ENCODE measurements at regions not wholly inside any gene's neighbourhood (a gene's known extent, or its start where the extent isn't known, plus 50 kb on each side); places are given as distances from the start of the nearest gene placed in this dataset.
"Not testable (repeated sequence)": the region's sequence is repeated elsewhere in the genome, so short reads cannot be mapped to it uniquely, and the experiment has no call there.

DNA sequence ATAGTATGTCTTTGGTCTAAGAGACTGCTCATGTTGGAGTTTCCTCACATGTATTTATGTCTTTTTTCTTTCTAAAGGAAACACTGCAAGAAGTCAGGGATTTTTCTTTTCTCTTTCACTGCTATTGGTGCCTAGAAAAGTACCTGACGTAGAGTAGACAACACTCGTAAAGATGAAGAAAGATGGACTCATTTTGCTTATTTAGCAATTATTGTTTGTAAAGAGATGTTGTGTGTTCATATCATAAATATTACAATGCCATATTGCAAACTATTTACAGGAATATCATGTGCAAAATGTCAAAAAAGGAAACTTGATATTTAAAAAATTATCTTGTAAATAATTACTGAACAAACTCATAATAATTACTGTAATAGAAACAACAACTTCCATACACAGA lies 2711.5 kb upstream of the PCDH20 start:
- no peak for DNase-seq
- no peaks in the 10 kb centered on the region for H3K36me3 ChIP-seq
- no peaks in the 10 kb centered on the region; the same call in 1 of the 2 replicates for H3K4me1 ChIP-seq
- H3K4me3 ChIP-seq (ENCODE audit: low read depth, low read length), result no peak overlapping the region
- no peaks in the 10 kb centered on the region for H3K9me3 ChIP-seq
- TF ChIP-seq CTCF (IDR thresholded peaks at IDR 0.05; ENCODE audit: low read depth, low read length), result no peak
- no peaks in the 10 kb centered on the region for H3K27me3 ChIP-seq

- H3K9me3 ChIP-seq; H3K27me3 ChIP-seq; DNase-seq; H3K36me3 ChIP-seq; H3K4me1 ChIP-seq; H3K4me3 ChIP-seq (ENCODE audit: low read depth, low read length): not testable (repeated sequence)
These were observed 2705.5 kb upstream of the PCDH20 start for GRCh38 chr13:64121023-64121709.

DNA sequence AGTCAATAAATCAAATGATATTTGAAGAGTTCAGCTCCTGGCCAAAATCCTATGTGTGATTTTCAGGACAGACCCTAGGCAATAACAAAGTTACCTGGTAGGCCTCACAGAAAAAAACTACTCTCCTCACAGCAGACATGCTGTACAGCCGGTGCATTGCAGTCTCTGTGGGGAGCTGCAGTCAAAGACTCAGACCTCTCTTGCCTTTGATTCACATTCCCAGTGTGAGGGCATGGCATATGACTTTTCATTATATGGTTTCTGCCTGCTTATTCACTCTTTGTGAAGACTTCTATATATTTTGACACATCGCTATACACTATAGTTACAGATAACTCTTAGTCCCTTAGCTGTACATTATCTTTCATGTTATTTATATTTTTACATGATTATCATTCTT lies 2684.3 kb upstream of the PCDH20 start:
- Histone ChIP-seq H3K4me3 (ENCODE audit: low read depth, low read length) (no peak overlapping the region), H3K4me1 (peaks cover 4% of the 10 kb centered on the region; the same call in 1 of the 2 replicates), H3K9me3 (no peaks in the 10 kb centered on the region), H3K27me3 (no peaks in the 10 kb centered on the region), H3K36me3 (no peaks in the 10 kb centered on the region)
- no peak for DNase-seq
- TF ChIP-seq CTCF (IDR thresholded peaks at IDR 0.05; ENCODE audit: low read depth, low read length), result no peak

- Histone ChIP-seq H3K36me3 (no peaks in the 10 kb centered on the region), H3K9me3 (no peaks in the 10 kb centered on the region), H3K27me3 (no peaks in the 10 kb centered on the region), H3K4me3 (ENCODE audit: low read depth, low read length) (no peak overlapping the region), H3K4me1 (no peaks in the 10 kb centered on the region)
- TF ChIP-seq CTCF (IDR thresholded peaks at IDR 0.05; ENCODE audit: low read depth, low read length), result no peak
- DNase-seq, result no peak
These were observed 2674.7 kb upstream of the PCDH20 start for GRCh38 chr13:64090311-64090710.

DNA sequence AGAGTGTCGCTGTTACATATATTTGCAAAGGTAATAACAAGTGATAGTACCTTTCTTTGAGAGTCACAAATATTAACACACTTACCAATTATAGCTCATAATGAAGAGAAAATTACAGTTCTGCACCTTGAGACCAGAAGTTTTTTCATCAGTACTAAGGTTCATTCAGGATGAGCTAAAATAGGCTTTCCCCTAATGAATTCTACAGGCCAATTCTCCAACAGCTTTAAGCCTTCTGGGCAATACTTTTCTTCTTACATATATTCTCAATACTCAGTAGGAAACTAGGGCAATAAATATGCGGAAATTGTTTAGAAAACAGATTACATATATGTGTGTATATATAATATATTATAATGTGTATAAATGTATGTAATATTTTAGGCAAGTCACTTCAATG lies 2672.8 kb upstream of the PCDH20 start:
- Histone ChIP-seq H3K9me3 (no peaks in the 10 kb centered on the region), H3K4me1 (no peaks in the 10 kb centered on the region), H3K4me3 (ENCODE audit: low read depth, low read length) (no peak overlapping the region), H3K27me3 (no peaks in the 10 kb centered on the region), H3K36me3 (no peaks in the 10 kb centered on the region)
- DNase-seq, result no peak
- no peak for TF ChIP-seq CTCF (IDR thresholded peaks at IDR 0.05; ENCODE audit: low read depth, low read length)

- Histone ChIP-seq H3K4me1 (no peaks in the 10 kb centered on the region), H3K9me3 (no peaks in the 10 kb centered on the region), H3K27me3 (no peaks in the 10 kb centered on the region), H3K36me3 (no peaks in the 10 kb centered on the region), H3K4me3 (ENCODE audit: low read depth, low read length) (no peak overlapping the region)
- no peak for TF ChIP-seq CTCF (IDR thresholded peaks at IDR 0.05; ENCODE audit: low read depth, low read length)
- DNase-seq, result no peak
These were observed 2672.0 kb upstream of the PCDH20 start for GRCh38 chr13:64087624-64088023.

Data from BE2C (cell line).